Gastrocnemius medialis (tissue), 4 donors: ENCODE measurements at regions not wholly inside any gene's neighbourhood (a gene's known extent, or its start where the extent isn't known, plus 50 kb on each side); places are given as distances from the start of the nearest gene placed in this dataset.

Experiments
- ATAC-seq, 2 donors: fragments of 150-250 bp; one replicate each; pipeline ENCODE4 v1.9.1; 2016
- DNase-seq, 2 donors: peaks; one replicate each; pipeline ENCODE4 v3.0.0-alpha.2; 2019
- H3K27ac ChIP-seq, 4 donors: fragments of 200-600 bp; sonication (generic); 1 replicate in 1 of 4; 2 replicates in 3 of 4; pipeline ENCODE4 v1.5.1; 2016 to 2018; ENCODE audit warnings: mild to moderate bottlenecking in 2 of 4, moderate library complexity in 1 of 4
- H3K27me3 ChIP-seq, 3 donors: fragments of 200-600 bp; sonication (generic) in 2 of 3; 1 replicate in 1 of 3; 2 replicates in 2 of 3; pipeline versions ENCODE4 v1.5.1 to v1.6.0; 2016 to 2019; ENCODE audit warnings: mild to moderate bottlenecking in 1 of 3, moderate library complexity in 1 of 3
- H3K36me3 ChIP-seq, 2 donors: fragments of 200-600 bp; sonication (generic) in 1 of 2; one replicate each; pipeline ENCODE4 v1.5.1; 2017 to 2018
- H3K4me1 ChIP-seq, 2 donors: fragments of 200-600 bp; sonication (generic) in 1 of 2; one replicate each; pipeline ENCODE4 v1.5.1; 2016 to 2017; ENCODE audit warnings: mild to moderate bottlenecking in 2 of 2
- H3K4me3 ChIP-seq, 4 donors: fragments of 200-600 bp; sonication (generic) in 3 of 4; 1 replicate in 1 of 4; 2 replicates in 3 of 4; pipeline ENCODE4 v1.5.1; 2016 to 2019; ENCODE audit warnings: mild to moderate bottlenecking in 2 of 4
- H3K9me3 ChIP-seq, 3 donors: fragments of 200-600 bp; sonication (generic) in 2 of 3; 1 replicate in 1 of 3; 2 replicates in 2 of 3; pipeline ENCODE4 v1.5.1; 2016 to 2019
- CTCF ChIP-seq, 5 experiments: fragments of 450-650 bp in 3 of 5; fragments of 200-600 bp in 2 of 5; sonication (generic) in 2 of 5; IDR thresholded peaks in 4 of 5; conservative IDR thresholded peaks in 1 of 5; 1 replicate in 4 of 5; 2 replicates in 1 of 5; pipeline ENCODE4 v1.5.1; 2016 to 2019; ENCODE audit warnings: antibody characterized with exemption in 5 of 5, mild to moderate bottlenecking in 3 of 5, moderate library complexity in 3 of 5
- POLR2A ChIP-seq, 2 donors: fragments of 450-650 bp; IDR thresholded peaks; one replicate each; pipeline ENCODE4 v1.6.1; 2017; ENCODE audit warnings: antibody characterized with exemption in 2 of 2, mild to moderate bottlenecking in 2 of 2, moderate library complexity in 2 of 2
- in situ Hi-C, 4 donors: fragments of 200-750 bp; cut with MboI; loops; one replicate each; pipeline versions ENCODE4 v1.15.0 to v1.8.0; 2017; ENCODE audit warnings: low sequenced_read_pairs in 4 of 4
- intact Hi-C: fragments of 100-400 bp; cut with DNase I; formaldehyde crosslinking; loops from one replicate; pipeline ENCODE4 v1.15.1; 2023; ENCODE audit warnings: low total_unique reads

GRCh38 chr14:98893675-98894074 is 378.3 kb downstream of the BCL11B start:
- no peak overlapping the region for H3K4me3 ChIP-seq
- no peak for DNase-seq
- TF ChIP-seq CTCF (IDR thresholded peaks at IDR 0.05 in 4 of 5, conservative IDR thresholded peaks at IDR 0.05 in 1 of 5) = no peak
- TF ChIP-seq POLR2A (IDR thresholded peaks at IDR 0.05) = no peak
- no peak overlapping the region for H3K27ac ChIP-seq
- no peaks in the 10 kb centered on the region for H3K36me3 ChIP-seq
- in situ Hi-C loops = no loop called here
- no peaks in the 10 kb centered on the region for H3K4me1 ChIP-seq
- intact Hi-C loops = no loop called here
- H3K9me3 ChIP-seq = no peaks in the 10 kb centered on the region
- no peak for ATAC-seq
- no peaks in the 10 kb centered on the region for H3K27me3 ChIP-seq

- no peak overlapping the region for H3K27ac ChIP-seq
- H3K27me3 ChIP-seq = no peaks in the 10 kb centered on the region
- no peak for TF ChIP-seq POLR2A (IDR thresholded peaks at IDR 0.05)
- no peak for TF ChIP-seq CTCF (IDR thresholded peaks at IDR 0.05 in 4 of 5, conservative IDR thresholded peaks at IDR 0.05 in 1 of 5)
- no peak for DNase-seq
- no peaks in the 10 kb centered on the region for H3K4me1 ChIP-seq
- no peak overlapping the region for H3K4me3 ChIP-seq
- no peaks in the 10 kb centered on the region for H3K9me3 ChIP-seq
- H3K36me3 ChIP-seq = no peaks in the 10 kb centered on the region
- intact Hi-C loops (no loop called here), in situ Hi-C loops (no loop called here)
- ATAC-seq = no peak
Observed at GRCh38 chr14:98894600-98894999, 377.4 kb downstream of the BCL11B start.

GRCh38 chr14:98896449-98896848 is 375.5 kb downstream of the BCL11B start:
- in situ Hi-C loops (no loop called here), intact Hi-C loops (no loop called here)
- no peak for TF ChIP-seq POLR2A (IDR thresholded peaks at IDR 0.05)
- no peak for TF ChIP-seq CTCF (IDR thresholded peaks at IDR 0.05 in 4 of 5, conservative IDR thresholded peaks at IDR 0.05 in 1 of 5)
- Histone ChIP-seq H3K36me3 (no peaks in the 10 kb centered on the region), H3K27me3 (no peaks in the 10 kb centered on the region), H3K9me3 (no peaks in the 10 kb centered on the region), H3K4me1 (no peaks in the 10 kb centered on the region), H3K4me3 (no peak overlapping the region), H3K27ac (no peak overlapping the region)
- DNase-seq (no peak), ATAC-seq (no peak)

GRCh38 chr14:98897605-98898309 is 374.2 kb downstream of the BCL11B start:
- intact Hi-C loops = no loop called here
- TF ChIP-seq CTCF (IDR thresholded peaks at IDR 0.05 in 4 of 5, conservative IDR thresholded peaks at IDR 0.05 in 1 of 5) (no peak), POLR2A (IDR thresholded peaks at IDR 0.05) (no peak)
- in situ Hi-C loops = no loop called here
- Histone ChIP-seq H3K36me3 (no peaks in the 10 kb centered on the region), H3K27ac (no peak overlapping the region), H3K27me3 (no peaks in the 10 kb centered on the region), H3K9me3 (no peaks in the 10 kb centered on the region), H3K4me1 (no peaks in the 10 kb centered on the region), H3K4me3 (no peak overlapping the region)
- no peak for ATAC-seq
- no peak for DNase-seq

- no peak for DNase-seq
- no peaks in the 10 kb centered on the region for H3K9me3 ChIP-seq
Observed at GRCh38 chr14:98899441-98899840, 372.6 kb downstream of the BCL11B start.

More at GRCh38 chr14:98899441-98899840, 372.6 kb downstream of the BCL11B start:
- no peak for ATAC-seq
- Histone ChIP-seq H3K4me3 (no peak overlapping the region), H3K36me3 (no peaks in the 10 kb centered on the region), H3K27ac (no peak overlapping the region), H3K4me1 (no peaks in the 10 kb centered on the region), H3K27me3 (no peaks in the 10 kb centered on the region)
- intact Hi-C loops = no loop called here
- no peak for TF ChIP-seq POLR2A (IDR thresholded peaks at IDR 0.05)
- TF ChIP-seq CTCF (IDR thresholded peaks at IDR 0.05 in 4 of 5, conservative IDR thresholded peaks at IDR 0.05 in 1 of 5) = no peak
- in situ Hi-C loops = no loop called here
